Adrenal gland (tissue), 9 donors: ENCODE measurements at regions not wholly inside any gene's neighbourhood (a gene's known extent, or its start where the extent isn't known, plus 50 kb on each side); places are given as distances from the start of the nearest gene placed in this dataset.

ENCODE experiments used
- DNase-seq, 7 donors: peaks; one replicate each; pipeline ENCODE4 v3.0.0-alpha.2; 2019 to 2020
- H3K27ac ChIP-seq, 5 donors: fragments of 200-600 bp; sonication (generic) in 4 of 5; 1 replicate in 3 of 5; 2 replicates in 2 of 5; pipeline versions ENCODE4 v1.5.1 to v1.8.0; 2016 to 2020; ENCODE audit warnings: mild to moderate bottlenecking in 1 of 5
- H3K27me3 ChIP-seq: fragments of 200-600 bp; 2 replicates; pipeline ENCODE4 v1.8.0; 2021
- H3K36me3 ChIP-seq, 2 donors: fragments of 200-600 bp; replicated peaks in 1 of 2; 1 replicate in 1 of 2; 2 replicates in 1 of 2; pipeline versions ENCODE4 v1.5.1 to v1.8.0; 2018 to 2022
- H3K4me1 ChIP-seq, 2 donors: fragments of 200-600 bp; replicated peaks in 1 of 2; 1 replicate in 1 of 2; 2 replicates in 1 of 2; pipeline versions ENCODE4 v1.5.1 to v1.8.0; 2018 to 2021
- H3K4me3 ChIP-seq, 4 donors: fragments of 200-600 bp; sonication (generic) in 3 of 4; one replicate each; pipeline ENCODE4 v1.5.1; 2016 to 2018
- H3K9me3 ChIP-seq, 3 donors: fragments of 200-600 bp; sonication (generic) in 1 of 3; replicated peaks in 1 of 3; 1 replicate in 2 of 3; 2 replicates in 1 of 3; pipeline versions ENCODE4 v1.5.1 to v1.8.0; 2016 to 2021
- CTCF ChIP-seq, 6 experiments: fragments of 450-650 bp in 4 of 6; fragments of 200-600 bp in 2 of 6; sonication (generic) in 1 of 6; IDR thresholded peaks; 1 replicate in 5 of 6; 2 replicates in 1 of 6; pipeline versions ENCODE4 v1.5.1 to v1.8.0; 2016 to 2021; ENCODE audit warnings: antibody characterized with exemption in 6 of 6, mild to moderate bottlenecking in 2 of 6, moderate library complexity in 1 of 6
- POLR2A ChIP-seq, 2 donors: fragments of 450-650 bp; IDR thresholded peaks; one replicate each; pipeline ENCODE4 v1.6.1; 2017; ENCODE audit warnings: antibody characterized with exemption in 2 of 2, mild to moderate bottlenecking in 2 of 2, moderate library complexity in 1 of 2
- WGBS, 4 donors: extraction: QIAGEN DNeasy Blood & Tissue Kit in 2 of 4; methylation state at CpG; one replicate each; pipeline versions ENCODE4 v1.1.5 to v1.1.7; 2013 to 2017; 5-methylcytosine and 5-hydroxymethylcytosine counted together
- intact Hi-C, 2 donors: fragments of 100-400 bp; cut with DNase I; formaldehyde crosslinking; loops; one replicate each; pipeline versions ENCODE4 v1.14.1 to v1.15.0; 2022 to 2023
- donor health status: healthy with polysubstance abuse.
- donor health status: Bipolar disorder and iron deficiency.
- donor health status: DM: yes; HTN: yes; CAD: no.
- donor health status: DM: no; HTN: no; CAD: no.
- donor health status: DM: no; HTN: no; CAD: no.

DNA sequence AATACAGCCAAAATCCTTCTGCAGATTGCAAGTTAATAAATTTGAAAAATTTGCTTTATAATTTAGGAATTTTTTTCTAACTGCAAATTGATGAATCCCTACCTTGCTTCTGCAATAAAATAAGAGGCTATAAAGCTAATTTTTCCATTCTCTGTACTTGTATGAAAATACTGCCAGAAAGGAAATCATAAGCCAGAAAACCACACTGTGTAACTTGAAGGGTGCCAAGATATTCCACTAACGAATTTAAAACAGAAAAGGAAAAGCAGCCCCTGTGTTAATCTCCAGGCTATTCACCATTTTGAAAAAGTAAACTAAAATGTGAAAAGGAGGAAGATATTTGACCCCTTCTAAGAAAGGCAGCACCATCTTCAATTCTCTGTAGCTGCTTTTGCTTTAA is 557.9 kb upstream of the ZNF385D start:
- TF ChIP-seq POLR2A (IDR thresholded peaks at IDR 0.05): no peak
- no peak for TF ChIP-seq CTCF (IDR thresholded peaks at IDR 0.05)
- Histone ChIP-seq H3K27ac (no peak overlapping the region), H3K4me1 (no peaks in the 10 kb centered on the region), H3K4me3 (no peak overlapping the region), H3K36me3 (no peaks in the 10 kb centered on the region), H3K27me3 (no peaks in the 10 kb centered on the region), H3K9me3 (no peaks in the 10 kb centered on the region)
- WGBS, 4 donors: 10 to 20% (median 17%) methylated on average over 1 of the region's 1 CpG
- intact Hi-C loops: no loop called here
- no peak for DNase-seq

DNA sequence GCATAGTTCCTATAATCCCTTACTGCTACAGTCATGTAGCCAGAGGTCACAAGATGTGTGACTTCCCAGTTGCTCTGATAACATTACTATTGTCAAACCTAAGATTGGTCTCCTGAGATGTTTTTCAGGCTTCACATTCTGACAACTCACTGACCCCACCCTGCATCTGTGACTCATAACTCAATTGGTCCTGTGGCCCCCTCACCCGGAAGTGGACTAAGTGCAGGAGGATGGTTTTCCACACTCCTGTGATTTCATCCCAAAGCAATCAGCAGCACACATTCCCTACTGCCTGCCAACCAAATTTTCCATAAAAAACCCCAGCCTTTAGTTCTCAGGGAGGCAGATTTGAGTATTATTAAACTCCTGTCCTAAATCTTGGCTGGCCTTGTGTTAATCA is 564.9 kb upstream of the ZNF385D start:
- TF ChIP-seq CTCF (IDR thresholded peaks at IDR 0.05): no peak
- no peak for TF ChIP-seq POLR2A (IDR thresholded peaks at IDR 0.05)
- no peak for DNase-seq
- Histone ChIP-seq H3K27me3 (no peaks in the 10 kb centered on the region), H3K27ac (no peak overlapping the region), H3K9me3 (no peaks in the 10 kb centered on the region), H3K4me3 (no peak overlapping the region), H3K36me3 (no peaks in the 10 kb centered on the region), H3K4me1 (no peaks in the 10 kb centered on the region)
- intact Hi-C loops: no loop called here
- 50 to 70% (median 55%) methylated on average over 1 of the region's 1 CpG for WGBS, 4 donors

GRCh38 chr3:22318325-22318724 is 567.3 kb upstream of the ZNF385D start:
- Histone ChIP-seq H3K9me3 (no peaks in the 10 kb centered on the region), H3K36me3 (no peaks in the 10 kb centered on the region), H3K27ac (no peak overlapping the region), H3K4me3 (no peak overlapping the region), H3K27me3 (no peaks in the 10 kb centered on the region), H3K4me1 (no peaks in the 10 kb centered on the region)
- TF ChIP-seq CTCF (IDR thresholded peaks at IDR 0.05): no peak
- no peak for TF ChIP-seq POLR2A (IDR thresholded peaks at IDR 0.05)
- DNase-seq: no peak
- WGBS, 4 donors: 68 to 73% (median 71%) methylated on average over 5 of the region's 5 CpGs
- intact Hi-C loops: no loop called here

DNA sequence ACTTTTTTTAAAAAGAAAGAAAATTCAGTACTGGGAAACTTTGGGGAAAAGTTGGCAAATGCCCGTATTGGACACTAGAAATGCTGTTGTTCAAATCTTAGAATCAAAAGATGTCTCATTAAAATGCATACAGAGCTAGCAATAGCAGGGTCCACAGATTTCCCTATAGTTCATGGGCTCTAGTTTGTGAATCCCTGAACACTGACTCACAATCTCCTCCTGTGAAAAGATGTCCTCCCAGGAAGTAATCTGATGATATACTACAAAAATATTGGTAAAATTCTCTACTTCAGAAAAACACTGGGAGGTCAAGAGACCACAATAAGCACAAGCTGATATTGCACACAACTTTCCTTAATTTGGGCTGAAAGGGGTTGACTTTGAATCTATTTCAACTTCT is 568.4 kb upstream of the ZNF385D start:
- no peak for DNase-seq
- Histone ChIP-seq H3K4me1 (no peaks in the 10 kb centered on the region), H3K9me3 (no peaks in the 10 kb centered on the region), H3K36me3 (no peaks in the 10 kb centered on the region), H3K27me3 (no peaks in the 10 kb centered on the region), H3K4me3 (no peak overlapping the region), H3K27ac (no peak overlapping the region)
- intact Hi-C loops: no loop called here
- no peak for TF ChIP-seq CTCF (IDR thresholded peaks at IDR 0.05)
- TF ChIP-seq POLR2A (IDR thresholded peaks at IDR 0.05): no peak
- 64 to 92% (median 74%) methylated on average over 1 of the region's 1 CpG for WGBS, 4 donors
